ENCODE measurements at regions not wholly inside any gene's neighbourhood (a gene's known extent, or its start where the extent isn't known, plus 50 kb on each side); places are given as distances from the start of the nearest gene placed in this dataset.

DNA sequence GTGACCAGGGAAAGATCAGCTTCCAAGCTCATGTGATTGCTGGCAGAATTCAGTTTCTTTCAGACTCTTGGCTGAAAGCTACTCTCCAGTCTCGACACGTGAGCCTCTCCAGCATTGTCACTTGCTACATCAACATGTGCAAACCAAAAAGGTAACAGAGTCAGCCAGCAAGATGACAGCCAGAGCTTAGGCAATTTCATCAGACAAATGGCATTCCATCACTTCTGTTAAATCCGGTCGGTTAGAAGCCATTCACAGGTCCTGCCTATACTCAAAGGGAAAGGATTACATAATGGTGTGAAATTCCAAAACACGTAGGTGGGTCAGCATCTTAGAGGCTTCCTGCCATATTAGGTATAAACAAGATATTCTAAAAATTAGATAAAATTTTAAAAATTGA lies 700.9 kb downstream of the AACS start:
- no peaks in the 10 kb centered on the region for H3K27me3 Mint-ChIP-seq (ENCODE audit: unreplicated experiment)
- H3K4me3 Mint-ChIP-seq (ENCODE audit: unreplicated experiment) = no peak overlapping the region
- TF ChIP-seq, protein P1, sequence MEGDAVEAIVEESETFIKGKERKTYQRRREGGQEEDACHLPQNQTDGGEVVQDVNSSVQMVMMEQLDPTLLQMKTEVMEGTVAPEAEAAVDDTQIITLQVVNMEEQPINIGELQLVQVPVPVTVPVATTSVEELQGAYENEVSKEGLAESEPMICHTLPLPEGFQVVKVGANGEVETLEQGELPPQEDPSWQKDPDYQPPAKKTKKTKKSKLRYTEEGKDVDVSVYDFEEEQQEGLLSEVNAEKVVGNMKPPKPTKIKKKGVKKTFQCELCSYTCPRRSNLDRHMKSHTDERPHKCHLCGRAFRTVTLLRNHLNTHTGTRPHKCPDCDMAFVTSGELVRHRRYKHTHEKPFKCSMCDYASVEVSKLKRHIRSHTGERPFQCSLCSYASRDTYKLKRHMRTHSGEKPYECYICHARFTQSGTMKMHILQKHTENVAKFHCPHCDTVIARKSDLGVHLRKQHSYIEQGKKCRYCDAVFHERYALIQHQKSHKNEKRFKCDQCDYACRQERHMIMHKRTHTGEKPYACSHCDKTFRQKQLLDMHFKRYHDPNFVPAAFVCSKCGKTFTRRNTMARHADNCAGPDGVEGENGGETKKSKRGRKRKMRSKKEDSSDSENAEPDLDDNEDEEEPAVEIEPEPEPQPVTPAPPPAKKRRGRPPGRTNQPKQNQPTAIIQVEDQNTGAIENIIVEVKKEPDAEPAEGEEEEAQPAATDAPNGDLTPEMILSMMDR (IDR thresholded peaks at IDR 0.05) = no peak
- no peaks in the 10 kb centered on the region for H3K4me1 Mint-ChIP-seq (ENCODE audit: unreplicated experiment)
- H3K36me3 Mint-ChIP-seq (ENCODE audit: unreplicated experiment) = no peaks in the 10 kb centered on the region
- H3K27ac Mint-ChIP-seq (ENCODE audit: unreplicated experiment) = no peak overlapping the region
- DNase-seq (ENCODE audit: extremely low spot score, unreplicated experiment) = no peak
- peaks cover 3% of the 10 kb centered on the region for H3K9me3 Mint-ChIP-seq (ENCODE audit: unreplicated experiment)

DNA sequence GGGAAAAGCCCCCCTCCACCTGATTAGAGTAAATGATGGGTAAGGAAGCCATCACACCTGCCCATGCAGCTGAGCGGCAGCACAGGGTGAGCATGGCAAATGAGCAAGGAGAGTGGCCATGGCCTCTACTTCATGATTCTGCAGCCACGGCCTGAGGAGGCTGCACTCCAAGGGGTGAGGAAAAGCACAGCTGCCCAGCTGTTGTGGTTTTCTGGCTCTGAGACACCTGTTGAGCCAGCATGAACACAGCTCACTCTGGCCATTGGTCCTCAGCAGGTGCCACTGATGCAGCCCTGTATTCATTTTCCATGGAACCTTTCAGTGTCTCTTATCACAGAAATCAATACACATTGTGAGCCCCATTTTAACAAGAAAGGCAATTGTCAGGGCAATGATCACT lies 707.2 kb downstream of the AACS start:
- peaks cover 2% of the 10 kb centered on the region for H3K36me3 Mint-ChIP-seq (ENCODE audit: unreplicated experiment)
- H3K4me3 Mint-ChIP-seq (ENCODE audit: unreplicated experiment) = no peak overlapping the region
- H3K4me1 Mint-ChIP-seq (ENCODE audit: unreplicated experiment) = no peaks in the 10 kb centered on the region
- no peak for DNase-seq (ENCODE audit: extremely low spot score, unreplicated experiment)
- H3K27ac Mint-ChIP-seq (ENCODE audit: unreplicated experiment) = no peak overlapping the region
- TF ChIP-seq, protein P1 (IDR thresholded peaks at IDR 0.05) = no peak
- no peaks in the 10 kb centered on the region for H3K27me3 Mint-ChIP-seq (ENCODE audit: unreplicated experiment)
- H3K9me3 Mint-ChIP-seq (ENCODE audit: unreplicated experiment) = peaks cover 20% of the 10 kb centered on the region

DNA sequence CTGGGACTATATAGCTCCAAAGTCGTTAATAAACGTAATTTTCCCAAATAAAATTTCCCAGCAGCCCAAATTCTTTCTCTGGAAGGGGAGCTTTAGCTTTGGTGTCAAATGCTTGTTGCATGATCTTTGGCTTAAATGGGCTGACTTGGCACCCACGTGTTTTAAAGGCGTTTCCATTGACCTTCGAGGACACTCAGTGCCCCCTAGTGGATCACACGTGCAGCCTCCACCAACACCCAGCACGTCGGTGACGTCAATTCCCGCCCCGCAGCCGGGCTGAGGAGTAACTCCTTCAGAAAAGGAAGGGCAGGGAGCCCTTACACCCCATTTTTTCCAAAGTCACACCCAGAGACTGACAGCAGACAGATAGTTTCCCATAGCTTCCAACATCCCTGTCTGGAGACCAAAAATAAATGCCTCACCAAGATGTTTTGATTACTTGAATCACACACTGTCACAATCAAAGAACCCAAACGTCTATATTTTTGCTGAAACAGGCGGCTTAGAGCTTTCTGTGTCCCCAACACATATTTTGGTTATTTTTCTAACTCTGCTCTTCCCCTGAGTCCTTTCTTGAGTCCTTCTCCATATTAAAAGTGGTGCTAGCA lies 707.9 kb downstream of the AACS start:
- Mint-ChIP-seq H3K4me1 (ENCODE audit: unreplicated experiment) (no peaks in the 10 kb centered on the region), H3K36me3 (ENCODE audit: unreplicated experiment) (peaks cover 2% of the 10 kb centered on the region), H3K9me3 (ENCODE audit: unreplicated experiment) (peaks cover 26% of the 10 kb centered on the region), H3K27me3 (ENCODE audit: unreplicated experiment) (no peaks in the 10 kb centered on the region), H3K4me3 (ENCODE audit: unreplicated experiment) (no peak overlapping the region), H3K27ac (ENCODE audit: unreplicated experiment) (no peak overlapping the region)
- TF ChIP-seq, protein P1 (IDR thresholded peaks at IDR 0.05) = peak; percentile 29
- DNase-seq (ENCODE audit: extremely low spot score, unreplicated experiment) = no peak

DNA sequence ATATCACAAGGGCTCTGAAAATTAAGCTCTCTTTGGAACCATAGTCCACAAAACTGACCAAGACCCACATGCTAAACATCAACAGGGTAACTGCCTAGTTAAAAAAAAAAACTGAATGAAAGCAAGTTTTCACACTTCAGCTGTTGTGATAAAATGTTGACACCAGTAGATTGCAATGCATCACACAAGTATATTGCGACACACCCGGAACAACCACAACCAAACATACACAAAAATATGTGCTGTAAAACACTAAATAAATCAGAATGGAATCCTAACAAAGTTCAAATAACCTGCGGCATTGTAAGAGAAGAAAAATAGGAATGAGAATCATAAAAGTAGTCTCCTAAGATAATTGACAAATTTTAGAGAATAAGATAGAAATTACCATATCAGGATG lies 710.3 kb downstream of the AACS start:
- Mint-ChIP-seq H3K27ac (ENCODE audit: unreplicated experiment) (no peak overlapping the region), H3K36me3 (ENCODE audit: unreplicated experiment) (peaks cover 2% of the 10 kb centered on the region), H3K4me1 (ENCODE audit: unreplicated experiment) (no peaks in the 10 kb centered on the region), H3K27me3 (ENCODE audit: unreplicated experiment) (no peaks in the 10 kb centered on the region), H3K4me3 (ENCODE audit: unreplicated experiment) (no peak overlapping the region), H3K9me3 (ENCODE audit: unreplicated experiment) (peaks cover 26% of the 10 kb centered on the region)
- TF ChIP-seq, protein P1 (IDR thresholded peaks at IDR 0.05) = no peak
- no peak for DNase-seq (ENCODE audit: extremely low spot score, unreplicated experiment)

DNA sequence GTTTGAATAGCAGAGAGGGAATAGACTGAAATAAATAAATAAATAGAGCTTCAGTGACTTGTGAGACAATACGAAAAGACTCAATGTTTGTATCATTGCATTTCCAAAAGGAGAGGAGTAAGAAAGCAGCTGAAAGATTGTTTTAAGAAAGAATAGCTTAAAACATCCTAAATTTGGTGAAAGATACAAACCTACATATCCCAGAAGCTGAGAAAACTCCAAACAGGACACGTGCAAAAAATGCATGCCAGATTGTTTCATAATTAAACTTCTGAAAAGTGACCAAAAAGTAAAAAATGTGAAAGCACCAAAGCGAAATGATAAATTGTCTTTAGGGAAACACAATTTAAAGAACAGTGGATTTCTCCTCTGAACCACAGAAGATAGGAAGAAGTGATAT lies 711.0 kb downstream of the AACS start:
- Mint-ChIP-seq H3K4me3 (ENCODE audit: unreplicated experiment) (no peak overlapping the region), H3K4me1 (ENCODE audit: unreplicated experiment) (no peaks in the 10 kb centered on the region), H3K27me3 (ENCODE audit: unreplicated experiment) (no peaks in the 10 kb centered on the region), H3K27ac (ENCODE audit: unreplicated experiment) (no peak overlapping the region), H3K9me3 (ENCODE audit: unreplicated experiment) (peaks cover 26% of the 10 kb centered on the region), H3K36me3 (ENCODE audit: unreplicated experiment) (peaks cover 2% of the 10 kb centered on the region)
- TF ChIP-seq, protein P1 (IDR thresholded peaks at IDR 0.05) = no peak
- no peak for DNase-seq (ENCODE audit: extremely low spot score, unreplicated experiment)

Measured in osteocyte (in vitro differentiated cells).